ENCODE measurements at regions not wholly inside any gene's neighbourhood (a gene's known extent, or its start where the extent isn't known, plus 50 kb on each side); places are given as distances from the start of the nearest gene placed in this dataset.

DNA sequence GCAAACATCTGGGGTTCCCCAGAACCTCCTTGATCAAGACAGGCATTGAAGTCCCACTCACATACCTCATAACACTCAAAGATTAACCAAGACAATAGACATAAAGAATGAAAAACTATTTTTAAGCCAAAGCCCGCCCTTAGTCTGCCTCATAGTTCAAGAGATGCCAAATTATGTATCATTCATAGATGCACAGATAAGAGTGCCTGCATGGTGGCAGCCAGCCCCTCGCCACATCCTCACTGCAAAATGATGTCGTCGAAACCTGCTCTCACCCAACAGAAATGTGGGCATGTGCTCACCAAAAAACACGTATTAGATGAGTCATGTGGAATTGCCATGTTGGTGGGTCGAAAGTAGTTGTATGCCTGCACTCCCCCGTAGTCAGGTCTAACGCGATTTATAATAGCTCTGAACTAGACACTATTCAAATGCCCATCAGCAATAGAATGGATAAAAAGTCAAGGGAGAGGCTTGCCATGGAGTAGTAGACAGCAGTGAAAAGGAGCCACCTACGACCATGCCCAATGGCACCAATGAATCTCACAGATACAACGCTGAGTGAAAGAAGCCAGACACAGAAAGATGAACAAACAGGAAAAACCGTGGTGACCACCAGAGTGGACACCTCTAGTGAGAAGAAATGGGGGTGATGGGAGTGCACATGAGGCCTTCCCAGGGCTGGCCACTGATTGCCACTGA is 64.8 kb downstream of the C16orf95 start:
- DNase-seq (ENCODE audit: low read depth): peak; percentile 11
